CD14-positive monocyte (primary cell): ENCODE measurements at regions not wholly inside any gene's neighbourhood (a gene's known extent, or its start where the extent isn't known, plus 50 kb on each side); places are given as distances from the start of the nearest gene placed in this dataset.
A peak's percentile ranks its signal among the peaks of the same experiment; 100 is the strongest.

Experiments
- DNase-seq, 3 donors: peaks; one replicate each; pipeline ENCODE4 v3.0.0-alpha.2; 2011 to 2022
- H2AFZ ChIP-seq: 2 replicates; pipeline ENCODE4 v1.6.0; 2012; ENCODE audit warnings: mild to moderate bottlenecking, low read depth, low read length, inconsistent platforms; ENCODE audit not compliant: insufficient read depth, poor library complexity, severe bottlenecking
- H3K27ac ChIP-seq, 2 donors: 1 replicate in 1 of 2; 2 replicates in 1 of 2; pipeline ENCODE4 v1.5.1; 2012 to 2013; ENCODE audit warnings: low read length in 2 of 2, control low read depth in 1 of 2, inconsistent platforms in 1 of 2, low read depth in 1 of 2, mild to moderate bottlenecking in 1 of 2
- H3K27me3 ChIP-seq, 2 donors: one replicate each; pipeline versions ENCODE4 v1.6.0 to v1.6.1; 2011 to 2013; ENCODE audit warnings: low read length in 2 of 2; ENCODE audit not compliant: control insufficient read depth in 2 of 2, insufficient read depth in 2 of 2
- H3K36me3 ChIP-seq, 2 donors: replicated peaks in 1 of 2; 1 replicate in 1 of 2; 2 replicates in 1 of 2; pipeline versions ENCODE4 v1.5.1 to v1.6.1; 2012 to 2013; ENCODE audit warnings: low read length in 2 of 2, control low read depth in 1 of 2, inconsistent platforms in 1 of 2, mild to moderate bottlenecking in 1 of 2; ENCODE audit not compliant: insufficient read depth in 2 of 2, control insufficient read depth in 1 of 2
- H3K4me1 ChIP-seq, 2 donors: 1 replicate in 1 of 2; 2 replicates in 1 of 2; pipeline versions ENCODE4 v1.5.1 to v1.6.1; 2012 to 2013; ENCODE audit warnings: low read length in 2 of 2, control low read depth in 1 of 2, inconsistent platforms in 1 of 2, mild to moderate bottlenecking in 1 of 2, moderate library complexity in 1 of 2; ENCODE audit not compliant: insufficient read depth in 2 of 2, control insufficient read depth in 1 of 2
- H3K4me2 ChIP-seq: replicated peaks from 2 replicates; pipeline ENCODE3; 2012; ENCODE audit warnings: low read length, moderate library complexity, mild to moderate bottlenecking; ENCODE audit not compliant: poor library complexity, severe bottlenecking; ENCODE audit errors: extremely low read depth
- H3K4me3 ChIP-seq, 3 experiments: fragments of 200-600 bp in 1 of 3; sonication (generic) in 1 of 3; replicated peaks in 1 of 3; 1 replicate in 2 of 3; 2 replicates in 1 of 3; pipeline ENCODE4 v1.5.1; 2011 to 2013; ENCODE audit warnings: low read length in 3 of 3, mild to moderate bottlenecking in 3 of 3, control low read depth in 2 of 3, low read depth in 2 of 3, inconsistent platforms in 1 of 3, moderate library complexity in 1 of 3
- H3K79me2 ChIP-seq: 2 replicates; pipeline ENCODE4 v1.6.0; 2012; ENCODE audit warnings: mild to moderate bottlenecking, control low read depth, inconsistent platforms, low read length, moderate library complexity; ENCODE audit not compliant: insufficient read depth
- H3K9ac ChIP-seq: 2 replicates; pipeline ENCODE4 v1.6.0; 2017; ENCODE audit warnings: low read length, mild to moderate bottlenecking; ENCODE audit not compliant: insufficient read depth, poor library complexity, severe bottlenecking
- H3K9me3 ChIP-seq, 2 donors: replicated peaks in 1 of 2; 1 replicate in 1 of 2; 2 replicates in 1 of 2; pipeline versions ENCODE4 v1.5.1 to v1.6.1; 2012 to 2013; ENCODE audit warnings: low read length in 2 of 2, control low read depth in 1 of 2; ENCODE audit not compliant: control insufficient read depth in 1 of 2, insufficient read depth in 1 of 2
- H4K20me1 ChIP-seq: 2 replicates; pipeline ENCODE4 v1.6.0; 2012; ENCODE audit warnings: mild to moderate bottlenecking, low read length, control low read depth, moderate library complexity; ENCODE audit not compliant: insufficient read depth
- H3K27ac Mint-ChIP-seq, 7 donors: one replicate each; pipeline ENCODE4 v1.8.0; 2020; ENCODE audit warnings: mild to moderate bottlenecking in 7 of 7, mixed read lengths in 7 of 7, moderate library complexity in 6 of 7, inconsistent platforms in 2 of 7
- H3K27me3 Mint-ChIP-seq, 3 donors: one replicate each; pipeline ENCODE4 v1.8.0; 2021 to 2022; ENCODE audit warnings: low read depth in 3 of 3, mild to moderate bottlenecking in 3 of 3, mixed read lengths in 3 of 3, moderate library complexity in 3 of 3, inconsistent platforms in 1 of 3
- H3K36me3 Mint-ChIP-seq, 2 donors: one replicate each; pipeline ENCODE4 v1.8.0; 2020; ENCODE audit warnings: mixed read lengths in 2 of 2, inconsistent platforms in 1 of 2, mild to moderate bottlenecking in 1 of 2
- H3K4me1 Mint-ChIP-seq: one replicate; pipeline ENCODE4 v1.8.0; 2020; ENCODE audit warnings: mild to moderate bottlenecking, mixed read lengths
- H3K4me3 Mint-ChIP-seq, 2 donors: one replicate each; pipeline ENCODE4 v1.8.0; 2020; ENCODE audit warnings: mild to moderate bottlenecking in 2 of 2, mixed read lengths in 2 of 2, moderate library complexity in 1 of 2
- H3K9me3 Mint-ChIP-seq, 7 donors: one replicate each; pipeline ENCODE4 v1.8.0; 2020 to 2022; ENCODE audit warnings: mixed read lengths in 7 of 7, mild to moderate bottlenecking in 6 of 7, moderate library complexity in 6 of 7, inconsistent platforms in 2 of 7
- whole genome bisulfite sequencing: methylation state at CpG from one replicate; pipeline ENCODE4 v1.1.5; 2013; ENCODE audit warnings: missing lambda C conversion rate; ENCODE audit not compliant: insufficient coverage; 5-methylcytosine and 5-hydroxymethylcytosine counted together
- intact Hi-C, 2 donors: fragments of 100-400 bp; cut with micrococcal nuclease; formaldehyde crosslinking; loops; one replicate each; pipeline versions ENCODE4 v1.15.0 to v1.15.1; 2023
- TF ChIP-seq, protein P1 (sequence below): fragments of 200-600 bp; IDR thresholded peaks from one replicate; pipeline ENCODE4 v1.8.0; 2022; ENCODE audit warnings: antibody characterized with exemption, mild to moderate bottlenecking

DNA sequence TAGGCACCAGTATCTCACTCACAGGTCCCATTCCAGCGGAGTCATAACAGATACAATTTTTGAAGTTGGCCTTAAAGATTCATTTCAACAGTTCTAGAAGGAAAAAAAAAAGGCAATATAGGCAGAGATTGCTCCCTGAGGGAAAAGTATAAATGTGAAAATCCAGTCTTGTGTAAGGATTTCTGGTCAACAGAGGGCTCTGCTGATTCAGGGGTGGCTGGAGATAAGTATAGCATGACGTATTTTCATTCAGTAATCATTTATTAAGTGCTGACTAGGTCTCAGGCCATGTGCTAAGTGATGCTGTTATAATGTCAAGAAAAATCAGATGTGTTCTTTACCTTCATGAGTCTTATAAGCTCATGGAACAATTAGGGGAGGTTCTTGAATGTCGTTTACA is 377.3 kb upstream of the MEF2C start:
- Histone ChIP-seq H3K9me3 (no peaks in the 10 kb centered on the region), H3K79me2 (no peaks in the 10 kb centered on the region), H3K4me1 (no peaks in the 10 kb centered on the region), H3K4me3 (no peak overlapping the region), H3K9ac (no peak overlapping the region), H4K20me1 (no peaks in the 10 kb centered on the region), H3K27ac (no peak overlapping the region), H3K27me3 (no peaks in the 10 kb centered on the region), H3K36me3 (no peaks in the 10 kb centered on the region), H3K4me2 (no peak overlapping the region), H2AFZ (no peak overlapping the region)
- intact Hi-C loops = no loop called here
- WGBS = no CpG with 5 or more reads among the region's 3 CpGs
- Mint-ChIP-seq H3K27ac (no peak overlapping the region), H3K4me1 (peaks cover 11% of the 10 kb centered on the region), H3K4me3 (no peak overlapping the region), H3K9me3 (peaks cover 0 to 6% (median 2%) of the 10 kb centered on the region in 7 donors), H3K27me3 (no peaks in the 10 kb centered on the region), H3K36me3 (no peaks in the 10 kb centered on the region)
- no peak for DNase-seq
- TF ChIP-seq, protein P1, sequence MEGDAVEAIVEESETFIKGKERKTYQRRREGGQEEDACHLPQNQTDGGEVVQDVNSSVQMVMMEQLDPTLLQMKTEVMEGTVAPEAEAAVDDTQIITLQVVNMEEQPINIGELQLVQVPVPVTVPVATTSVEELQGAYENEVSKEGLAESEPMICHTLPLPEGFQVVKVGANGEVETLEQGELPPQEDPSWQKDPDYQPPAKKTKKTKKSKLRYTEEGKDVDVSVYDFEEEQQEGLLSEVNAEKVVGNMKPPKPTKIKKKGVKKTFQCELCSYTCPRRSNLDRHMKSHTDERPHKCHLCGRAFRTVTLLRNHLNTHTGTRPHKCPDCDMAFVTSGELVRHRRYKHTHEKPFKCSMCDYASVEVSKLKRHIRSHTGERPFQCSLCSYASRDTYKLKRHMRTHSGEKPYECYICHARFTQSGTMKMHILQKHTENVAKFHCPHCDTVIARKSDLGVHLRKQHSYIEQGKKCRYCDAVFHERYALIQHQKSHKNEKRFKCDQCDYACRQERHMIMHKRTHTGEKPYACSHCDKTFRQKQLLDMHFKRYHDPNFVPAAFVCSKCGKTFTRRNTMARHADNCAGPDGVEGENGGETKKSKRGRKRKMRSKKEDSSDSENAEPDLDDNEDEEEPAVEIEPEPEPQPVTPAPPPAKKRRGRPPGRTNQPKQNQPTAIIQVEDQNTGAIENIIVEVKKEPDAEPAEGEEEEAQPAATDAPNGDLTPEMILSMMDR = no peak

DNA sequence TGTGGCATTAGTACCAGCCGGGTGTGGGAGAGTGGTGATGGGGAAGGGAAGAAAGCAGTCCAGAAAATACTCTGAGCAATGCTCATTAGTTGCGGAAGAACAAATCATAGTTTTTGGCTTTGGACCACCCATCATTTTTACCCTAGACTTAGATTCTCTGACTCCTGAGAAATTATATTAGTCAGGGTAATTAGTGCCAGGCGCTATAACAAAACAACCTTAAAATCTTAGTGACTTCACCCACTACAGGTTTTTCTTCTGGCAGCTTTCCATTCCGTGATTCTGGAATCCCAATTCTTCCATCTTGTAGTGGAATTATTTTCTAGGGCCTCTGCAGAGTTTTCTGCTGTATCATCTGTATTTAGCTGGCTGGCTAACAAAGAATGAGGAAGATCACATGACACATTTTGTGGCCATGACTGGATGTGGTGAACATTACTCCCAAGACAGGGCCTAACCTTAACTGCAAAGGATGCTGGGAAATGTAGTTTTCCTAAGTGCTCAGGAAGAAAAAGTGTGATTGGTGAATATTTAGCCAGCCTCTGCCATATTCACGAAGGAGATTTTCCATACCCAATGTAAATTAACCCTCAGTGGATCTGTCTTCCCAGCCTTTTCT is 373.0 kb upstream of the MEF2C start:
- Mint-ChIP-seq H3K27me3 (peaks cover 0 to 1% (median 0%) of the 10 kb centered on the region in 3 donors), H3K36me3 (no peaks in the 10 kb centered on the region), H3K4me3 (no peak overlapping the region), H3K9me3 (peaks cover 0 to 6% (median 2%) of the 10 kb centered on the region in 7 donors), H3K4me1 (peaks cover 6% of the 10 kb centered on the region), H3K27ac (peak overlapping the region in 1 of 7 donors; percentile 38)
- Histone ChIP-seq H3K36me3 (no peaks in the 10 kb centered on the region), H3K4me3 (no peak overlapping the region), H3K9me3 (no peaks in the 10 kb centered on the region), H3K4me2 (no peak overlapping the region), H3K79me2 (no peaks in the 10 kb centered on the region), H3K27me3 (no peaks in the 10 kb centered on the region), H3K27ac (no peak overlapping the region), H3K4me1 (no peaks in the 10 kb centered on the region), H2AFZ (no peak overlapping the region), H4K20me1 (no peaks in the 10 kb centered on the region), H3K9ac (no peak overlapping the region)
- 100% methylated on average over 1 of the region's 5 CpGs for WGBS
- intact Hi-C loops = no loop called here
- peak; percentile 24 to 57 (median 46) for DNase-seq
- TF ChIP-seq, protein P1 = no peak
